GM21515 (cell line): ENCODE measurements at regions not wholly inside any gene's neighbourhood (a gene's known extent, or its start where the extent isn't known, plus 50 kb on each side); places are given as distances from the start of the nearest gene placed in this dataset.

Experiments used
- ATAC-seq: cut with Tn5 transposase; IDR thresholded peaks from one replicate; pipeline ENCODE4 v1.9.1; 2021; ENCODE audit not compliant: unreplicated experiment

DNA sequence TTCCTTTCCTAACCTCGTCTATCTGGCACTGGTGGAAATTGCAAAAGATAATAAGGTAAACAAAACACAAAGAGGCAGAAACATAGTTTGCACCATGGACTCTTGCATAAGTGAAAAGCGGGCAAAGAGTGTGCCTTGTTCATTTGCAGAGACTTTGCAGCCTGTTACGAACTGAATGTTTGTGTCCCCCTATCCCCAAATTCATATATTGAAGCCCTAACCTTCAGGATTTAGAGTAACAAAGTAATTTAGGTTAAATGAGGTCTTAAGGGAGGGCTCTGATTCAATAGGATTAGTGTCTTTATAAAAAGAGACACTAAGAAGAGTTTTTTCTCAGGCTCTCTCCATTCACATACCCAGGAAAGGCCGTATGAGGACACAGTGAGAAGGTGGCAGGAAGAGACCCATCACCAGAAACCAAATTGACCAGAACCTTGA is 52.1 kb upstream of the FAM169A start:
- ATAC-seq, result no peak

DNA sequence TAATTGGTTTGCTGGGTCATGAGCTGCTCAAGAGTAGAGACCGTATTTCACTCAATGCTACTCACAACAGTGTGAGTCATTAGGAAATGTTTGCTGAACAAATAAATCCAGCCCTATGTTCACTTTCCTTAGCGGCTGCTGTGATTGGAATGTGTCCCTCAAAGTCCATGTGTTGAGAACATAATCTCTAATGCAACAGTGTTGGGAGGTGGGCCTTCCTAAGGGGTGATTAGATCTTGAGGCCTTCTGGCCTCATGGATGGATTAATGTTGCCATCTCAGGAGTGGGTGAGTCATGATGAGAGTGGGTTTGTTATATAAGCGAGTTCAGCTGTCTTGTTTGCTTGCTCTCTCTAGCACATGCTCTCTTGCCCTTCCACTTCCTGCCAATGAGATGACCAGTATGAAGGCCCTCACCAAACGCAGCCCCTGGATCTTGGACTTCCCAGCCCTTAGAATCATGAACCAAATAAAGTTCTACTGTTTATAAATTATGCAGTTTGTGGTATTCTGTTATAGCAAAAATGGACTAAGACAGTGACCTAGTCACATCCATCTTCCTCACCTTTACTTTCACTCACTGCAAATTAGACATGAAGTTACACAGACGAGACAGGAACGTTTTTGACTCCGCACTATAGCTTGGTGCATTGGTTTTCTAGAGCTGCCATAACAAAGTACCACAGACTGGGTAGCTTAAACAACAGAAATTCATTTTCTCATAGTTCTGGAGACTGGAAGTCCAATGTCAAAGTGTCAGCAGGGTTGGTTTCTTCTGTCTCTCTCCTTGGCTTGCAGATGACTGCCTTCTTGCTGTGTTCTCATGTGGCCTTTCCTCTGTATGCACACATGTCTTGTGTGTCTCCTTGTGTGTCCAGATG is 50.9 kb upstream of the FAM169A start:
- no peak for ATAC-seq
